GM21515 (cell line): ENCODE measurements at regions not wholly inside any gene's neighbourhood (a gene's known extent, or its start where the extent isn't known, plus 50 kb on each side); places are given as distances from the start of the nearest gene placed in this dataset.
"Not testable (repeated sequence)": the region's sequence is repeated elsewhere in the genome, so short reads cannot be mapped to it uniquely, and the experiment has no call there.

Experiments used
- ATAC-seq: cut with Tn5 transposase; IDR thresholded peaks from one replicate; pipeline ENCODE4 v1.9.1; 2021; ENCODE audit not compliant: unreplicated experiment

- ATAC-seq, result no peak
Measured at GRCh38 chr1:193914871-193915270, 728.5 kb upstream of the B3GALT2 start.

DNA sequence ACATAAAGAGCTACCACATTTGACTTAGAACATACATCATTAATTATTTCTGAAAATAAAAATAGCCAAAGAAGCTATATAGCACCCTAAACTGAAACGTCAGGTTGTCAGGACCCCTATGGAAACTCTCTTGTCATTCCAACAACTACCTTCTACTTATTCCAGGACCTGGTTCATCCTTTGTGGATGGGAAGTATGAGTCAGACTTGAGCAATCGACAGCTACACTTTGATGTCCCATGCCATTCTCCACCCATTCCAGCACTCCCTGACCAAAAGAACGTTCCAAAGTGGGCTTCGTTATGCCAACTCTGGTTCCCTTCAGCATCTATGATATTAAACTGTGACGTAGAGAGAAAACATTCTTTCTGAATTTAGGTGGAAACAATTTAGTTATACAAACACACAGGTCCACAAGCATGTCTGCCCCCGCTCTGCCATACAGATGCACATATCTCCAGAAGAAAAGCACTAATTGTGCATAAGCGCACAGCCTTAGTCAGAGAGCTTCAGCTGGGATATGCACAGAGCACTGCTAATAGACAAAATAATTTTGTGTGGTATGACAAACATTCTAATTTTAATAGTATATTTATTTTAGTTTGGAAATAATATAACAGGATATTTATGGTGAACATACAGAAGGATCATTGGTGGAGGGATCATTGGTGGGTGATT is 723.1 kb upstream of the B3GALT2 start:
- no peak for ATAC-seq

- ATAC-seq, result no peak
Measured at GRCh38 chr1:193905288-193906085, 719.1 kb upstream of the B3GALT2 start.

DNA sequence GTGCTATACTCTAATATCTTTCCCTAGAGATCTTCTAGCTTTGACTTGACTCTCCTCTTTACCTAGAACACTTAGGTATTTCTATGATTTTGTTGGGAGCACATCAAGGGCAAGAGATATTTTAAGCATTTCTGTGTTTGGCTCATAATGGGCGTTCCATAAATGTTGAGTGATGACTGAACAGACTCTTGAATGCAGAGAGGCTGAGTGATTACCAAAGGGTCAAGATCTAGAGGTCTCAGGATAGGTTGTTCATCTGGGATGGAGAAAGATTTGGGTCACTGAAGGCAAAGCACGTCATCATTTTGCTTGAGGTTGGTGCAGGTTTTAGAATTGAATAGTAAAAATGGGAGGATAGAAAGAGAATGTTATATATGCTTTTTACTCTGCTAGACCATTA is 705.4 kb upstream of the B3GALT2 start:
- no peak for ATAC-seq

GRCh38 chr1:193890935-193891334 is 704.5 kb upstream of the B3GALT2 start:
- ATAC-seq, result no peak

GRCh38 chr1:193884848-193885558 is 698.6 kb upstream of the B3GALT2 start:
- ATAC-seq, result no peak

DNA sequence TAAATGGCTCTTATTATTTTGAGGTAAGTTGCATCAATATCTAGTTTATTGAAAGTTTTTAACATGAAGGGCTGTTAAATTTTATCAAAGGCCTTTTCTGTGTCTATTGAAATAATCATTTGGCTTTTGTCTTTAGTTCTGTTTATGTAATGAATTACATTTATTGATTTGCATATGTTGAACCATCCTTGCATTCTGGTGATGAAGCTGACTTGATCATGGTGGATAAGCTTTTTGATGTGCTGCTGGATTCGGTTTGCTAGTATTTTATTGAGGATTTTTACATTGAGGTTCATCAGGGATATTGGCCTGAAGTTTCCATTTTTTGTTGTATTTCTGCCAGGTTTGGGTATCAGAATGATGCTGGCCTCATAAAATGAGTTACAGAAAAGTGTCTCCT is 691.5 kb upstream of the B3GALT2 start:
- ATAC-seq, result not testable (repeated sequence)

- ATAC-seq, result no peak
Measured at GRCh38 chr1:193868425-193868824, 682.0 kb upstream of the B3GALT2 start.

GRCh38 chr1:193856261-193856660 is 669.8 kb upstream of the B3GALT2 start:
- no peak for ATAC-seq

GRCh38 chr1:193850745-193851144 is 664.3 kb upstream of the B3GALT2 start:
- ATAC-seq, result no peak

- no peak for ATAC-seq
Measured at GRCh38 chr1:193846876-193847604, 660.6 kb upstream of the B3GALT2 start.

- ATAC-seq, result no peak
Measured at GRCh38 chr1:193846411-193846810, 660.0 kb upstream of the B3GALT2 start.

DNA sequence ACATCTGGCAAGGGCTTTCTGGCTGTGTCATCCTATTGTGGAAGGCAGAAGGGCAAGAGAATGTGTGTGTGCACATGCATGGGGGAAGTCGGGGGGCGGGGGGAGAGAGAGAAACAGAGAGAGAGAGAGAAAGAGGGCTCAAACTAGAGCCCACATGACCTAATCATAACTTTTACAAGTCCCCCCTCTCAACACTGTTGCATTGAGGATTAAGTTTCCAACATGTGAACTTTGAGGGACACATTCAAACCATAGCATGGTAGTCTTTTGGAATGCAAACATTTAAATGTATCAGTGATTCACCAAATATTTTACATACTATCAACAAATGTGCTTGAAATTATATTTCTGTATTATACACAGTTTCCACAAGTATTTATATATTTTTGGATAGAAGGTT is 655.4 kb upstream of the B3GALT2 start:
- no peak for ATAC-seq

DNA sequence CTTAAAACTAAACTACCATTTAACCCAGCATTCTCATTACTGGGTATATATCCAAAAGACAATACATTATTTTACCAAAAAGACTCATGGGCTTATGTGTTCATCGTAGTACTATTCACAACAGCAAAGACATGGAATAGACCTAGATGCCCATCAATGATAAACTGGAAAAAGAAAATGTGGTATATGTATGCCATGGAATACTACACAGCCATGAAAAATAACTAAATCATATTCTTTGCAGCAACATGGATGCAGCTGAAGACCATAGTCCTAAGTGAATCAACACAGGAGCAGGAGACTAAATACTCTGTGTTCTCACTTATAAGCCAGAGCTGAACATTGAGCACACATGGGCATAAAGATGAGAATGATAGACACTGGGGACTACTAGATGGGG is 645.1 kb upstream of the B3GALT2 start:
- ATAC-seq, result no peak

DNA sequence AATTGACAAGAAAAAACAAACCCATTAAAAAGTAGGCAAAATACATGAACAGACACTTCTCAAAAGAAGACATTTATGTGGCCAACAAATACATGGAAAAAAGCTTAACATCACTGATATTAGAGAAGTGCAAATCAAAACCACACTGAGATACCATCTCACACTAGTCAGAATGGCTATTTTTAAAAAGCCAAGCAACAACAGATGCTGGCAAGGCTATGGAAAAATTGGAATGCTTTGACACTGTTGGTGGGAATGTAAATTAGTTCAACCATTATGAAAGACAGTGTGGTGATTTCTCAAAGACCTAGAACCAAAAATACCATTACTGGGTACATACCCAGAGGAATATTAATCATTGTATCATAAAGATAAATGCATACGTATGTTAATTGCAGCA is 641.1 kb upstream of the B3GALT2 start:
- no peak for ATAC-seq

GRCh38 chr1:193819376-193819775 is 633.0 kb upstream of the B3GALT2 start:
- no peak for ATAC-seq

- ATAC-seq, result no peak
Measured at GRCh38 chr1:193807208-193807607, 620.8 kb upstream of the B3GALT2 start.

DNA sequence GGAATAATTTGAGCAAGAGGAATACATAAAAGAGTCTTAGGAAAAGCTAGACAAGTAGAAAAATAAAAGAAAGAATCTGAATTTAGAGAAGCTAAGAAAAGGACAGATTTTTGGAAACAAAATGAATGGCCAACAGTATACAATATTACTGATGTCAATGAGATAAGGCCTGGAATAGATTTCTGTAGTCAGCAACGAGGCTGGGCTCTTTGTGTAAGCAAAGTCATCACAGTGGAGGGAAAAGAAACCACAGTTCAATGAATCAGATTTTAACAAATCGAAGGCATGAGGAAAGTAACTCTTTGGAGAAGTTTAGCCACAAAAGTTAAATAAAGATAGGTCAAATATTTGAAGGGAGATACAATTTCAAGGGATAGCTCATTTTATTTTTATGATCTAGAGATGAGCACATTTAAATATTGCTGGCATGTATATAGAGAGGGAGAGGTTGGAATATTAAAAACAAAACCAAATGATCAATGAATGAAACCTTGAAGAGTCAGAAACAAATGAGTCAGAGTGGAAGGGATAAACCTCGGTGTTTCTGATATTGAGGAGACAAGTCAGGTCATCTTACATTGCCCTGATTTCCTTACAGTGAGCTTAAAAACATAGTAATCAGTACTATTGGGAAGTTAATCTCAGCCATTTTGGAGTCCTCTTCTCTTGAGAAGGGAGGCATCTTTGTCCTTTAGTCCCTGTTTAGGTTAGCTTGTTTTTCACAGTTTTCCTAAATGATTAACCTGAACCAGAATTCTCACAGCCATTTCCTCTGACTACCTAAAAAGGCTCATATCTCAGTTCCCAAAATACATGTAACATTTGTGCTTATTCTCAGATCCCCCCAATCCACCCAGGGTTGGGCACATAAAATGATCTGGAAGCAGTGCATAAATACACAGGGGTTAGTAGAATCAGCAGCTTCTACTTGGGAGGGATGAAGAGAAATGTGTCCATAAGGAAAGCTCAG is 620.0 kb upstream of the B3GALT2 start:
- no peak for ATAC-seq

GRCh38 chr1:193799948-193800690 is 613.7 kb upstream of the B3GALT2 start:
- ATAC-seq, result no peak
